Ecto neural progenitor cell (in vitro differentiated cells): ENCODE measurements at regions not wholly inside any gene's neighbourhood (a gene's known extent, or its start where the extent isn't known, plus 50 kb on each side); places are given as distances from the start of the nearest gene placed in this dataset.
"Not testable (repeated sequence)": the region's sequence is repeated elsewhere in the genome, so short reads cannot be mapped to it uniquely, and the experiment has no call there.

Experiments
- DNase-seq: peaks from one replicate; pipeline ENCODE4 v3.0.0-alpha.2; 2018; ENCODE audit warnings: low spot score

- DNase-seq = no peak
Measured at GRCh38 chrX:64580605-64581004, 185.4 kb upstream of the MTMR8 start.

DNA sequence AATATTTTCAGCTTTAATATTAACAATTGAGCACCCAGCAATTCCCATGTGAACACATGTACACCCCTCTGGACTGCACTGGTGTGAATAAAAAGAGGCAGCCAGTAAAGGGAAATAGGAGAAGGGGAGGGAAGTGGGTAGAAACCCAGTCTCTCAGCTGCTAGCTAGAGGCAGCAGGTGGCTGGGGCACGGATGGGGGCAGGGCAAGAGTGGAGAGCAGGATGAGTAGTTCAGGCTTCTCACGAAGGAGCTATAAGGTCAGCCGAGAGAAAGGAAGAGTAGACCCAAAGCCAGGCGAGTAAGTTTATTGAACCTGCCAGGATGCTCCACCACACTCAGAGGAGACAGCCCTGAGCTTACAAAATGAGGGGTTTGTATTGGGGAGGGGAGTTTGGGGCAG lies 184.8 kb upstream of the MTMR8 start:
- DNase-seq = peak; percentile 48

DNA sequence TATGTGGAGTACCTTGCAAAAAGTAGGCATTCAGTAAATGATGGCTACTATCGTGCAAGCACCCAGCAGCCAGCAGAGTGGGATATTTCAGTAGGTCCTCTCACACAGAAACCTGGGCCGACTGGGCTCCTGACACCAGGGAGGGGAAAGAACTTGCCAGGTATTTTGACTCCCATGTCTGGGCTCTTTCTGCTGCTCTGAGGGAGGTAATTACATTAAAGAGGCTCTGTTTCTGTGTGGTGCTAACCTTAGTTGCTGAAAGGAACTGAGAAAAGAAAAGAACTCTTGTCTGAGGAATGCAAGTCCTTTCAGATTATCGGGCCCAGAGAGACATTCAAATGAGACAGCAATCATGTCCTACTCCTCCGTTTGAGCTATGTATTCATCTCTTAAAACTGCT lies 175.8 kb upstream of the MTMR8 start:
- no peak for DNase-seq

- no peak for DNase-seq
Measured at GRCh38 chrX:64570204-64570603, 175.0 kb upstream of the MTMR8 start.

DNA sequence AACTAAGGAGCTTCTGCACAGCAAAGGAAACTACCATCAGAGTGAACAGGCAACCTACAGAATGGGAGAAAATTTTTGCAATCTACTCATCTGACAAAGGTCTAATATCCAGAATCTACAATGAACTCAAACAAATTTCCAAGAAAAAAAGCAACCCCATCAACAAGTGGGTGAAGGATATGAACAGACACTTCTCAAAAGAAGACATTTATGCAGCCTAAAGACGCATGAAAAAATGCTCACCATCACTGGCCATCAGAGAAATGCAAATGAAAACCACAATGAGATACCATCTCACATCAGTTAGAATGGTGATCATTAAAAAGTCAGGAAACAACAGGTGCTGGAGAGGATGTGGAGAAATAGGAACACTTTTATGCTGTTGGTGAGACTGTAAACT lies 170.1 kb upstream of the MTMR8 start:
- DNase-seq = not testable (repeated sequence)

DNA sequence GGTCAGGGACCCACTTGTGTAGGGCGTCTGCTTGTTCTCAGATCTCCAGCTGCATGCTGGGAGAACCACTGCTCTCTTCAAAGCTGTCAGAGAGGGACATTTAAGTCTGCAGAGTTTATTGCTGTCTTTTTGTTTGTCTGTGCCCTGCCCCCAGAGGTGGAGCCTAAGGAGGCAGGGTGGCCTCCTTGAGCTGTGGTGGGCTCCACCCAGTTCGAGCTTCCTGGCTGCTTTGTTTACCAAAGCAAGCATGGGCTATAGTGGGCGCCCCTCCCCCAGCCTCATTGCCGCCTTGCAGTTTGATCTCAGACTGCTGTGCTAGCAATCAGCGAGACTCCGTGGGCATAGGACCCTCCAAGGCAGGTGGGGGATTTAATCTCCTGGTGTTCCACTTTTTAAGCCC lies 154.0 kb upstream of the MTMR8 start:
- not testable (repeated sequence) for DNase-seq

GRCh38 chrX:64536736-64537135 lies 141.5 kb upstream of the MTMR8 start:
- DNase-seq = no peak
